GM10266 (cell line): ENCODE measurements at regions not wholly inside any gene's neighbourhood (a gene's known extent, or its start where the extent isn't known, plus 50 kb on each side); places are given as distances from the start of the nearest gene placed in this dataset.

Source experiments
- DNase-seq: peaks from one replicate; pipeline ENCODE4 v3.0.0; 2012; ENCODE audit errors: extremely low spot score
- CTCF ChIP-seq: IDR thresholded peaks from 2 replicates; pipeline ENCODE4 v1.5.1; 2012; ENCODE audit warnings: mild to moderate bottlenecking, low read depth; ENCODE audit not compliant: control insufficient read depth, insufficient read depth; ENCODE audit errors: missing control alignments

GRCh38 chrX:7706032-7706431, 136.9 kb upstream of the VCX start:
- DNase-seq, result no peak
- TF ChIP-seq CTCF, result no peak

DNA sequence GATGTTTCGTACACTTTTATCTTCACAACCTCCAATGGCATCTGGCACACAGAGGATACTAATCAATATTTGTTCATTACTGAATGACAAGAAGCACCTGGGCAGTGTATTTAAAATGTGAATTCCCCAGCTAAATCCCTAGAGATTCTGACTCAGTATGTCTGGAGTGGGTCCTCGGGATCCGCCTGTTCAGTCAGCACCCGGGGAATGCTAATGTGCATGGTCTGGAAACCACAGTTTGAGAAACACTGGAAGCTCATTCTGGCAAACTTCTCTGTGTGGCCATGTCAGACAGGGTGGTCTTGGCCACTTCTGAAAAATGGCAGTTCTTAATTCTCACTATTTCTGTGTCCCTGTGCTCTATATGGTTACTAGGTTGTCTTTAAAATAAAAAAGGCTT, 138.8 kb upstream of the VCX start:
- no peak for DNase-seq
- no peak for TF ChIP-seq CTCF

- DNase-seq, result no peak
- TF ChIP-seq CTCF, result no peak
Measured at GRCh38 chrX:7698248-7698647, 144.7 kb upstream of the VCX start.

DNA sequence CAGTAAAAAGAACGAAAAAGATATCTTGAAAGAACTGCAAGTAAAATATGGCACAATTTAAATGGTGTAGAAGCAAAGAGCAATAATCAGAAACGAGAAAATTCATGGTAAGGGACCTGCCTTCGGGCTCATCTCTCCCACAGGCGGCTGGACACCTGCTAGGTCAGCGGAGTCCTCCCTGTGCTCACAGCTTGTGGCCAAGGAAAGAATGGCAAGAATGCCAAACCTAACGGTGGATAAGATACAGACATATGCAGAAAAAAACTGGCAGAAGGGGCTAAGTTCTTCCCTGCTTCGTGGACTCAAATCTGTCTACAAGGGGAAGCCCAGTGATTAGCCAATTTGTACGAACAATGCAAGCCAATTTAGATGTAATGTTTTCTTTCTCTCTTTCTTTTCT, 152.1 kb upstream of the VCX start:
- no peak for DNase-seq
- no peak for TF ChIP-seq CTCF

DNA sequence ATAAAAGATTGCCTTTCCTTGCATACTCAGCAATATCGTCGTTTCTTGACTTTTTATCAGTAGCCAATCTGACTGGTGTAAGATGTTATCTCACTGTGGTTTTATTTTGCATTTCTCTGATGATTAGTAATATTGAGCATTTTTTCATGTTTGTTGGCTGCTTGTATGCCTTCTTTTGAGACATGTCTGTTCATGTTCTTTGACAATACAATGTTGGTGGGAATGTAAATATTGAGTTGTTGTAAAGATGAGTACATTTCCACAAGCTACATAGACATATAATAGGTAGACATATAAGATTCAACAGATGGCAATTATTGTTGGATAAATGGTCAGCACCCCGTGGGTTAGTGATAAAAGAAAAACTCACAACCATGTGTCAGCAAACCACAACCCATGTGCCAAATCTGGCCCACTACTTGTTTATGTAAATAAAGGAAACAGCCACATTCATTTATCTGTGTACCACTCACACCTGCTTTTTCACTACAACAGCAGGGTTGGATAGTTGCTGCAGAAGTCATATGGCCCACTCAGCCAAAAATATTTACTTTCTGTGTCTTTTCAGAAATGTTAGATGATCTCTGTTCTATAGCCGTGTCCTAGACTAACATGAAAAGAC, 153.1 kb upstream of the VCX start:
- no peak for TF ChIP-seq CTCF
- DNase-seq, result no peak

DNA sequence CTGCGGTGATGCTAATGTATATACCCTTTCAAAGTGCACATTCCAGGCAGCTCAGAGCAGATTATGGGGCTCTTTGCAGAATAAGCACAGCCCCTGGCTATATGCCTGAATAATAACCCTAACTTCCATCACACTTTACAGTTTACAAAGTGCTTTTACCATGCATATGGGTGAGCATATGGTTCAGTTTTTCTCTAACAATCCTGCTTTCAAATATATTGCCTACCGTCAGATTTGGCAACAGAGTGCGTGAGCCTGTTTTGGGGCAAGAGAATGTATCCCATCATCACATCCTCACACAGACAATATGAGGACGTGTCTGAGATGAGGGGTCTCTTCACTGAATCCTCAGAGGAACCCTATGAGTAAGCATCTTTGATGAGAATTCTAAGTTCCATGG, 162.8 kb upstream of the VCX start:
- no peak for TF ChIP-seq CTCF
- no peak for DNase-seq

- no peak for TF ChIP-seq CTCF
- no peak for DNase-seq
Measured at GRCh38 chrX:7654316-7654715, 188.7 kb upstream of the VCX start.
